ENCODE measurements at regions not wholly inside any gene's neighbourhood (a gene's known extent, or its start where the extent isn't known, plus 50 kb on each side); places are given as distances from the start of the nearest gene placed in this dataset.

DNA sequence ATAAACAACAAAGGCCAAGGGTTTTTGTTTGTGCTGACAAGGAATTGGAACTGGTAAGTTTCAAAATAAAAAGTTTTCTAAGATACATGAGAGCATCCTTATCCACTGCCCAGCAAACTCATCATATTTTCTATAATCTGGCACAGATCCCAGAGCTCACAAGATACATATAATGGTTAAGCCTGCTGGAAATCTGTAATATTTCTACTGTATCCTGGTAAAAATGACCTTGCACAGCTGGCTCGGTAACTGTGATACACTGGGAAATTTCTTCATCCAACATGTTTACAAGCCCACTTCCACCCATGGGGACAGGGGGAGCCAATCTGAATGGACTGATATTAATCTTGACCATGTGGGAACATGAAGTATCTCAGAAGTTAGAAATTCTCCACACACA lies 425.4 kb upstream of the MMADHC start:
- no peak for TF ChIP-seq POLR2A (IDR thresholded peaks at IDR 0.05)
- TF ChIP-seq, protein P1, sequence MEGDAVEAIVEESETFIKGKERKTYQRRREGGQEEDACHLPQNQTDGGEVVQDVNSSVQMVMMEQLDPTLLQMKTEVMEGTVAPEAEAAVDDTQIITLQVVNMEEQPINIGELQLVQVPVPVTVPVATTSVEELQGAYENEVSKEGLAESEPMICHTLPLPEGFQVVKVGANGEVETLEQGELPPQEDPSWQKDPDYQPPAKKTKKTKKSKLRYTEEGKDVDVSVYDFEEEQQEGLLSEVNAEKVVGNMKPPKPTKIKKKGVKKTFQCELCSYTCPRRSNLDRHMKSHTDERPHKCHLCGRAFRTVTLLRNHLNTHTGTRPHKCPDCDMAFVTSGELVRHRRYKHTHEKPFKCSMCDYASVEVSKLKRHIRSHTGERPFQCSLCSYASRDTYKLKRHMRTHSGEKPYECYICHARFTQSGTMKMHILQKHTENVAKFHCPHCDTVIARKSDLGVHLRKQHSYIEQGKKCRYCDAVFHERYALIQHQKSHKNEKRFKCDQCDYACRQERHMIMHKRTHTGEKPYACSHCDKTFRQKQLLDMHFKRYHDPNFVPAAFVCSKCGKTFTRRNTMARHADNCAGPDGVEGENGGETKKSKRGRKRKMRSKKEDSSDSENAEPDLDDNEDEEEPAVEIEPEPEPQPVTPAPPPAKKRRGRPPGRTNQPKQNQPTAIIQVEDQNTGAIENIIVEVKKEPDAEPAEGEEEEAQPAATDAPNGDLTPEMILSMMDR (IDR thresholded peaks at IDR 0.05), result no peak
